K562 (cell line): ENCODE measurements at regions not wholly inside any gene's neighbourhood (a gene's known extent, or its start where the extent isn't known, plus 50 kb on each side); places are given as distances from the start of the nearest gene placed in this dataset.

Experiments used
- ATAC-seq: fragments of 200-7000 bp; cut with Tn5 transposase; 3 replicates; pipeline ENCODE4 v1.9.1; 2020; ENCODE audit warnings: moderate library complexity
- BruUV-seq: library from RNA; stranded (reverse); fragments of 400-500 nt; replicated peaks from 2 replicates; lab custom pipeline; 2021; lab: Mats Ljungman, UMichigan
- CTCF ChIA-PET: fragments of 300-600 bp; formaldehyde crosslinking; extraction: SDS; loops from one replicate; lab custom pipeline; 2021; ENCODE audit warnings: low intra/inter-chr PET ratio; lab: Yijun Ruan, JAX
- POLR2A ChIA-PET: fragments of 300-600, 350-650 bp; sonication (Branson Sonifier 250); formaldehyde crosslinking; extraction: SDS; loops from one replicate; lab custom pipeline; 2021; ENCODE audit warnings: antibody characterized with exemption, inconsistent platforms; lab: Yijun Ruan, JAX
- DNase-seq, 4 experiments: peaks; one replicate each; pipeline versions ENCODE4 v3.0.0 to v3.0.0-alpha.2; 2011 to 2018; ENCODE audit warnings: low spot score in 3 of 4, mixed read lengths in 3 of 4; ENCODE audit errors: extremely low read depth in 1 of 4
- FAIRE-seq: peaks from 2 replicates; lab custom pipeline; 2011; peaks lifted over from hg19 to GRCh38; lab: Jason Lieb, UNC
- H2AFZ ChIP-seq: 2 replicates; pipeline ENCODE4 v1.6.0; 2011; ENCODE audit warnings: low read depth, low read length, control low read depth, inconsistent platforms
- H3K27ac ChIP-seq: fragments of 200-600 bp; 3 replicates; pipeline ENCODE4 v1.8.0; 2011; ENCODE audit warnings: low read depth, mild to moderate bottlenecking, control low read depth, inconsistent platforms, low read length, moderate library complexity, mixed read lengths; ENCODE audit errors: extremely low read depth
- H3K27me3 ChIP-seq, 2 experiments: fragments of 300-600 bp in 1 of 2; 2 replicates in 1 of 2; 3 replicates in 1 of 2; pipeline versions ENCODE4 v1.6.0 to v1.8.0; 2011; ENCODE audit warnings: inconsistent platforms in 2 of 2, low read length in 2 of 2, mild to moderate bottlenecking in 1 of 2, mixed read lengths in 1 of 2, moderate library complexity in 1 of 2; ENCODE audit not compliant: control insufficient read depth in 2 of 2, insufficient read depth in 2 of 2
- H3K36me3 ChIP-seq: fragments of 300-600 bp; 3 replicates; pipeline ENCODE4 v1.8.0; 2011; ENCODE audit warnings: mild to moderate bottlenecking, low read length, inconsistent platforms; ENCODE audit not compliant: control insufficient read depth, insufficient read depth
- H3K4me1 ChIP-seq, 2 experiments: fragments of 200-600 bp in 1 of 2; replicated peaks in 1 of 2; 2 replicates in 1 of 2; 3 replicates in 1 of 2; pipeline versions ENCODE4 v1.5.1 to v1.8.0; 2011; ENCODE audit warnings: inconsistent platforms in 2 of 2, low read length in 2 of 2, mild to moderate bottlenecking in 1 of 2, mixed read lengths in 1 of 2, moderate library complexity in 1 of 2; ENCODE audit not compliant: control insufficient read depth in 2 of 2, insufficient read depth in 2 of 2
- H3K4me2 ChIP-seq: 2 replicates; pipeline ENCODE4 v1.6.1; 2011; ENCODE audit warnings: low read length, control low read depth, inconsistent platforms, mixed read lengths; ENCODE audit not compliant: insufficient read depth
- H3K4me3 ChIP-seq: fragments of 200-600 bp; sonication (generic), shearing (Covaris generic); 2 replicates; pipeline ENCODE4 v1.5.1; 2016; ENCODE audit warnings: control low read depth, inconsistent platforms
- H3K79me2 ChIP-seq: fragments of 200-600 bp; 3 replicates; pipeline ENCODE4 v1.8.0; 2011; ENCODE audit warnings: low read length, inconsistent platforms; ENCODE audit not compliant: control insufficient read depth, insufficient read depth
- H3K9ac ChIP-seq, 2 experiments: 2 replicates each; pipeline versions ENCODE4 v1.6.0 to v1.6.1; 2011; ENCODE audit warnings: low read depth in 2 of 2, low read length in 2 of 2, control low read depth in 1 of 2, inconsistent platforms in 1 of 2, mild to moderate bottlenecking in 1 of 2, mixed read lengths in 1 of 2; ENCODE audit not compliant: insufficient read depth in 1 of 2
- H3K9me1 ChIP-seq: one replicate; pipeline ENCODE4 v1.6.0; 2011; ENCODE audit warnings: inconsistent platforms, mild to moderate bottlenecking, low read length, moderate library complexity; ENCODE audit not compliant: control insufficient read depth, insufficient read depth
- H3K9me3 ChIP-seq: replicated peaks from 2 replicates; pipeline ENCODE4 v1.5.1; 2011; ENCODE audit warnings: low read depth, low read length, inconsistent platforms; ENCODE audit not compliant: control insufficient read depth, insufficient read depth
- H4K20me1 ChIP-seq: replicated peaks from 2 replicates; pipeline ENCODE4 v1.6.1; 2011; ENCODE audit warnings: low read length, inconsistent platforms, mixed read lengths; ENCODE audit not compliant: control insufficient read depth, insufficient read depth
- BACH1 ChIP-seq: fragments of 200-800 bp; sonication (Bioruptor generic); IDR thresholded peaks from 2 replicates; pipeline ENCODE4 v1.6.1; 2016; ENCODE audit warnings: missing genetic modification characterization, missing compliant biosample characterization
- GTF2F1 ChIP-seq: IDR thresholded peaks from 2 replicates; pipeline ENCODE4 v1.6.1; 2011; ENCODE audit warnings: low read depth, low read length, improper control_type of control experiment
- HCFC1 ChIP-seq: IDR thresholded peaks from 2 replicates; pipeline ENCODE4 v1.6.1; 2012; ENCODE audit warnings: low read depth, low read length, improper control_type of control experiment
- HDAC3 ChIP-seq: fragments of 450-650 bp; IDR thresholded peaks from 2 replicates; pipeline ENCODE4 v1.6.1; 2018; ENCODE audit warnings: borderline replicate concordance, mild to moderate bottlenecking, moderate library complexity; ENCODE audit not compliant: partially characterized antibody
- MLX ChIP-seq, 2 experiments: fragments of 450-650 bp in 1 of 2; sonication (generic) in 1 of 2; formaldehyde crosslinking; conservative IDR thresholded peaks; 2 replicates each; pipeline versions ENCODE4 v1.4.0 to v1.8.1; 2020 to 2022; ENCODE audit warnings: mild to moderate bottlenecking in 1 of 2, missing genetic modification reagents in 1 of 2
- NFIC ChIP-seq: fragments of 450-650 bp; IDR thresholded peaks from 2 replicates; pipeline ENCODE4 v1.6.1; 2017; ENCODE audit warnings: mild to moderate bottlenecking, inconsistent platforms
- ZNF143 ChIP-seq: sonication (generic); formaldehyde crosslinking; IDR thresholded peaks from 2 replicates; pipeline ENCODE4 v1.9.0; 2022; ENCODE audit warnings: mild to moderate bottlenecking, missing genetic modification reagents
- WGBS: fragments of 100-300 bp; shearing (Covaris generic); methylation state at CpG from one replicate; pipeline ENCODE4 v1.1.6; 2016; ENCODE audit warnings: low coverage, mixed read lengths; ENCODE audit not compliant: insufficient coverage; ENCODE audit errors: missing lambda C conversion rate; 5-methylcytosine and 5-hydroxymethylcytosine counted together
- in situ Hi-C: fragments of 300-500 bp; cut with MboI; formaldehyde crosslinking; loops from 4 replicates; pipeline ENCODE4 v1.15.0; 2018; ENCODE audit warnings: inconsistent platforms, mixed read lengths
- intact Hi-C: fragments of 100-400 bp; cut with micrococcal nuclease; formaldehyde crosslinking; loops from 2 replicates; pipeline ENCODE4 v1.14.2; 2022

- Histone ChIP-seq H3K9me1 (no peaks in the 10 kb centered on the region), H3K4me2 (no peak overlapping the region), H3K9ac (no peak overlapping the region), H3K36me3 (no peaks in the 10 kb centered on the region), H3K27me3 (peaks cover 4 to 20% of the 10 kb centered on the region in 2 experiments; a peak in 3 of 5 replicates), H3K9me3 (no peaks in the 10 kb centered on the region), H4K20me1 (peaks cover 24% of the 10 kb centered on the region), H2AFZ (no peak overlapping the region), H3K4me3 (no peak overlapping the region), H3K4me1 (no peaks in the 10 kb centered on the region), H3K79me2 (no peaks in the 10 kb centered on the region), H3K27ac (no peak overlapping the region)
- BruUV-seq: no TSS peak
- WGBS: 2% methylated on average over 8 of the region's 8 CpGs
- peak in 1 of 4 experiments; percentile 44 for DNase-seq
- ChIA-PET POLR2A (interaction anchor here (0.6 to 2.9 kb wide), 7 partner anchors 10 to 129 kb away, joined by 3 to 16 read pairs (median 4); no protein-coding TSS in a partner anchor), CTCF (interaction anchor here (0.9 to 3.5 kb wide), 3 partner anchors 10 to 202 kb away, joined by 4 to 54 read pairs (median 4); no protein-coding TSS in a partner anchor)
- ATAC-seq: no peak
- no peak for FAIRE-seq
- peak; percentile 86; the same call in 1 of the 2 replicates for TF ChIP-seq NFIC
- no peak for TF ChIP-seq BACH1
- TF ChIP-seq MLX (CRISPR knock-in tag; conservative IDR thresholded peaks at IDR 0.05): peak in 1 of 2 experiments; percentile 65; a peak in 2 of 4 replicates
- 0 out of 2 replicates have a peak, but pooled peaks have one; percentile 4 for TF ChIP-seq HCFC1
- 0 out of 2 replicates have a peak, but pooled peaks have one; percentile 10 for TF ChIP-seq ZNF143 (CRISPR knock-in tag)
- peak; percentile 47; the same call in 1 of the 2 replicates for TF ChIP-seq GTF2F1
- no peak for TF ChIP-seq HDAC3
- in situ Hi-C loops (no loop called here), intact Hi-C loops (no loop called here)
These were observed 110.8 kb downstream of the GGTLC2 start for GRCh38 chr22:22754961-22755777.
